Loucy (cell line): ENCODE measurements at regions not wholly inside any gene's neighbourhood (a gene's known extent, or its start where the extent isn't known, plus 50 kb on each side); places are given as distances from the start of the nearest gene placed in this dataset.

ENCODE experiments used
- H2AFZ ChIP-seq: fragments of 200-600 bp; sonication (generic); 2 replicates; pipeline ENCODE4 v1.6.0; 2016; ENCODE audit warnings: antibody characterized with exemption, mild to moderate bottlenecking, low read length, moderate library complexity
- H3F3A ChIP-seq: fragments of 200-600 bp; 2 replicates; pipeline ENCODE4 v1.6.0; 2016; ENCODE audit warnings: antibody characterized with exemption, low read depth, mild to moderate bottlenecking
- H3K27me3 ChIP-seq: fragments of 200-600 bp; sonication (generic); 2 replicates; pipeline ENCODE4 v1.6.1; 2014; ENCODE audit warnings: low read length, mild to moderate bottlenecking; ENCODE audit not compliant: insufficient read depth, poor library complexity, severe bottlenecking
- H3K36me3 ChIP-seq: fragments of 200-600 bp; sonication (generic); 2 replicates; pipeline ENCODE4 v1.6.1; 2016; ENCODE audit warnings: low read length; ENCODE audit not compliant: insufficient read depth
- H3K4me1 ChIP-seq: fragments of 200-600 bp; sonication (generic); 2 replicates; pipeline ENCODE4 v1.5.1; 2014; ENCODE audit warnings: low read length, mild to moderate bottlenecking; ENCODE audit not compliant: insufficient read depth, poor library complexity, severe bottlenecking
- H3K4me2 ChIP-seq: fragments of 200-600 bp; sonication (generic); 2 replicates; pipeline ENCODE4 v1.6.0; 2014; ENCODE audit warnings: antibody characterized with exemption, low read length, low read depth, mild to moderate bottlenecking; ENCODE audit not compliant: poor library complexity, severe bottlenecking
- H3K4me3 ChIP-seq: fragments of 200-600 bp; sonication (generic); 2 replicates; pipeline ENCODE4 v1.5.1; 2014; ENCODE audit warnings: low read length, mild to moderate bottlenecking, mixed read lengths; ENCODE audit not compliant: poor library complexity, severe bottlenecking
- H3K79me2 ChIP-seq: fragments of 200-600 bp; sonication (generic); 2 replicates; pipeline ENCODE4 v1.6.1; 2014; ENCODE audit warnings: low read length; ENCODE audit not compliant: insufficient read depth
- H3K9ac ChIP-seq: fragments of 200-600 bp; sonication (generic); 2 replicates; pipeline ENCODE4 v1.6.0; 2014; ENCODE audit warnings: mild to moderate bottlenecking, low read depth, low read length, moderate library complexity; ENCODE audit not compliant: poor library complexity, severe bottlenecking
- H3K9me2 ChIP-seq: fragments of 200-600 bp; sonication (generic); replicated peaks from 2 replicates; pipeline ENCODE4 v1.6.1; 2016; ENCODE audit warnings: low read depth, low read length, mixed read lengths
- H3K9me3 ChIP-seq: fragments of 200-600 bp; sonication (generic); 2 replicates; pipeline ENCODE4 v1.6.1; 2014; ENCODE audit warnings: mild to moderate bottlenecking, antibody characterized with exemption, low read length, low read depth; ENCODE audit not compliant: insufficient read depth
- H4K20me1 ChIP-seq: fragments of 200-600 bp; sonication (generic); 2 replicates; pipeline ENCODE4 v1.6.0; 2014; ENCODE audit warnings: antibody characterized with exemption, low read length, mild to moderate bottlenecking; ENCODE audit not compliant: insufficient read depth, poor library complexity, severe bottlenecking
- CTCF ChIP-seq: fragments of 200-600 bp; sonication (generic); conservative IDR thresholded peaks from 2 replicates; pipeline ENCODE4 v1.5.1; 2014; ENCODE audit warnings: mild to moderate bottlenecking, antibody characterized with exemption, low read length
- EZH2phosphoT487 ChIP-seq: fragments of 200-600 bp; IDR thresholded peaks from 2 replicates; pipeline ENCODE4 v1.6.1; 2018; ENCODE audit warnings: antibody characterized with exemption, mild to moderate bottlenecking, moderate library complexity, borderline replicate concordance

- H3K4me3 ChIP-seq, result no peak overlapping the region
- H3K9me2 ChIP-seq, result no peaks in the 10 kb centered on the region
- no peaks in the 10 kb centered on the region for H3K79me2 ChIP-seq
- no peak overlapping the region for H3K4me2 ChIP-seq
- no peak overlapping the region for H3K9ac ChIP-seq
- peaks cover 9% of the 10 kb centered on the region; the same call in 1 of the 2 replicates for H3K9me3 ChIP-seq
- H2AFZ ChIP-seq, result no peak overlapping the region
- H3K4me1 ChIP-seq, result no peaks in the 10 kb centered on the region
- no peak for TF ChIP-seq CTCF
- TF ChIP-seq EZH2phosphoT487, result no peak
- no peaks in the 10 kb centered on the region for H3K27me3 ChIP-seq
- no peaks in the 10 kb centered on the region for H3K36me3 ChIP-seq
- H3F3A ChIP-seq, result no peaks in the 10 kb centered on the region
- no peaks in the 10 kb centered on the region for H4K20me1 ChIP-seq
These were observed 66.3 kb upstream of the HSD17B12 start for GRCh38 chr11:43614214-43614613.

- no peaks in the 10 kb centered on the region for H4K20me1 ChIP-seq
- H3K27me3 ChIP-seq, result peaks cover 12% of the 10 kb centered on the region
- no peak overlapping the region for H3K9ac ChIP-seq
- TF ChIP-seq CTCF, result no peak
- TF ChIP-seq EZH2phosphoT487, result no peak
- no peak overlapping the region for H2AFZ ChIP-seq
- no peaks in the 10 kb centered on the region for H3K9me2 ChIP-seq
- no peaks in the 10 kb centered on the region for H3K4me1 ChIP-seq
- H3K79me2 ChIP-seq, result no peaks in the 10 kb centered on the region
- no peak overlapping the region for H3K4me2 ChIP-seq
- H3K36me3 ChIP-seq, result no peaks in the 10 kb centered on the region
- H3K9me3 ChIP-seq, result peaks cover 6% of the 10 kb centered on the region; the same call in 1 of the 2 replicates
- H3K4me3 ChIP-seq, result no peak overlapping the region
- H3F3A ChIP-seq, result no peaks in the 10 kb centered on the region
These were observed 60.6 kb upstream of the HSD17B12 start for GRCh38 chr11:43619863-43620505.

- no peak overlapping the region for H3K9ac ChIP-seq
- H3K9me2 ChIP-seq, result no peaks in the 10 kb centered on the region
- no peak overlapping the region for H2AFZ ChIP-seq
- TF ChIP-seq EZH2phosphoT487, result no peak
- TF ChIP-seq CTCF, result no peak
- no peaks in the 10 kb centered on the region for H3K4me1 ChIP-seq
- peaks cover 38% of the 10 kb centered on the region for H3K27me3 ChIP-seq
- H3K9me3 ChIP-seq, result no peaks in the 10 kb centered on the region
- no peak overlapping the region for H3K4me2 ChIP-seq
- no peaks in the 10 kb centered on the region for H4K20me1 ChIP-seq
- no peaks in the 10 kb centered on the region for H3K36me3 ChIP-seq
- H3K4me3 ChIP-seq, result no peak overlapping the region
- no peaks in the 10 kb centered on the region for H3K79me2 ChIP-seq
- H3F3A ChIP-seq, result no peaks in the 10 kb centered on the region
These were observed 53.7 kb upstream of the HSD17B12 start for GRCh38 chr11:43626798-43627197.
